ENCODE measurements at regions not wholly inside any gene's neighbourhood (a gene's known extent, or its start where the extent isn't known, plus 50 kb on each side); places are given as distances from the start of the nearest gene placed in this dataset.

GRCh38 chr16:47979164-47979520 is 176.7 kb downstream of the ABCC12 start (continued):
- TF ChIP-seq ZNF462 (CRISPR knock-in tag; IDR thresholded peaks at IDR 0.05) (no peak), CREB1 (CRISPR knock-in tag; IDR thresholded peaks at IDR 0.05; ENCODE audit: low read depth) (no peak)

- TF ChIP-seq CREB1 (CRISPR knock-in tag; IDR thresholded peaks at IDR 0.05; ENCODE audit: low read depth) (no peak), REST (IDR thresholded peaks at IDR 0.05; ENCODE audit: unreplicated experiment) (no peak), CTCF (conservative IDR thresholded peaks at IDR 0.05; ENCODE audit: low read depth in 2 of 2) (no peak)
- Mint-ChIP-seq H3K36me3 (ENCODE audit: low read depth) (no peaks in the 10 kb centered on the region), H3K27me3 (ENCODE audit: insufficient read depth, low read depth, poor library complexity) (peaks cover 3% of the 10 kb centered on the region), H3K9me3 (no peaks in the 10 kb centered on the region), H3K27ac (no peak overlapping the region), H3K4me1 (peaks cover 6% of the 10 kb centered on the region; the same call in 2 of the 3 replicates), H3K4me3 (no peak overlapping the region)
- DNase-seq (ENCODE audit: low spot score) (peak; percentile 8), ATAC-seq (peak; percentile 46)
- Histone ChIP-seq H3K36me3 (ENCODE audit: insufficient read depth) (no peaks in the 10 kb centered on the region), H2AFZ (peak overlapping the region; percentile 25; the same call in 1 of the 2 replicates), H3K27ac (ENCODE audit: low read depth) (no peak overlapping the region), H3K4me3 (no peak overlapping the region), H3K79me2 (replicated peaks; ENCODE audit: insufficient read depth) (no peaks in the 10 kb centered on the region), H3K9me2 (ENCODE audit: insufficient read depth) (0 out of 2 replicates have a peak, but pooled peaks cover 4% of the 10 kb centered on the region), H3K4me1 (ENCODE audit: insufficient read depth) (no peaks in the 10 kb centered on the region; the same call in 1 of the 2 replicates), H3K27me3 (ENCODE audit: insufficient read depth) (no peaks in the 10 kb centered on the region), H3K4me2 (no peak overlapping the region), H3F3A (replicated peaks; ENCODE audit: low read depth) (no peaks in the 10 kb centered on the region), H4K20me1 (replicated peaks; ENCODE audit: insufficient read depth) (no peaks in the 10 kb centered on the region)
These were observed 177.2 kb downstream of the ABCC12 start for GRCh38 chr16:47978491-47979163.
